Left lobe of liver (tissue), 2 donors: ENCODE measurements at regions not wholly inside any gene's neighbourhood (a gene's known extent, or its start where the extent isn't known, plus 50 kb on each side); places are given as distances from the start of the nearest gene placed in this dataset.

Source experiments
- ATAC-seq: fragments of 200-7000 bp; cut with Tn5 transposase; one replicate; pipeline ENCODE4 v1.9.1; 2020; ENCODE audit warnings: mild to moderate bottlenecking, moderate library complexity
- DNase-seq: peaks from one replicate; pipeline ENCODE4 v3.0.0-alpha.2; 2020; ENCODE audit warnings: low spot score
- donor health status: DM: no; HTN: no; CAD: no; lungs with moderate emphysema.
- donor health status: DM: no; HTN: yes; CAD: no.

DNA sequence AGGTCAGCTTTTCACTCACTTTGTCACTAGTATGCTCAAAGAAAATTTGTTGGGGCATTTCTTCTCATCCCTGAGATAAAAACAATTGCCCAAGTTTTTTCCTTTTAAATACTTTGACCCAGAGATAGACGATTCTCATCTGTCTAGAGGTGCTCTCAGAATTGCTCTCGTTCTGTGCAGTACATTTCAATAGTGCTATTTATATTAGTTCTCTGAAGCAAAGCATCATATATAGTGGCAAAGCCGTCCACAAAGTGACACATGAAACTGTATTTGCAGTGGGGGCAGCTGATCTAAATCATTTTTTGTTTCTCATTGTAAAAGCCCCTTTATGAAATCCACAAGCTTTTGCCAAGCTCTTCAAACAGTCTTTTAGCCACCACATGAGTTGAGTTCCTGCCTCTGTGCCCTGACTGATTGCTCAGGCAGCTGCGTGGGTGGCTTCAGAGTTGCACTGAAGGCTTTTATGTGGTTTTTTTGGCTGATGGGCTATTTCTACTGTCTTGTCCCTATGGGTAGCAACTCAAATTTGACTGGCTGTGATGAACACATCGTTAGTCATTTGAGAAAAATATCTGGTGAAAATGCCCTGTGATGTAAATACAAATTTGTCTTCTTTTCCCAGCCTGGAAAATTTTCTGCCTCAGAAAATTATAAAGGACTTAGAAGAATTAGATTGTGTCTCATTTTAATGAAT, 119.1 kb upstream of the OTUD4 start:
- ATAC-seq (no peak), DNase-seq (no peak)

DNA sequence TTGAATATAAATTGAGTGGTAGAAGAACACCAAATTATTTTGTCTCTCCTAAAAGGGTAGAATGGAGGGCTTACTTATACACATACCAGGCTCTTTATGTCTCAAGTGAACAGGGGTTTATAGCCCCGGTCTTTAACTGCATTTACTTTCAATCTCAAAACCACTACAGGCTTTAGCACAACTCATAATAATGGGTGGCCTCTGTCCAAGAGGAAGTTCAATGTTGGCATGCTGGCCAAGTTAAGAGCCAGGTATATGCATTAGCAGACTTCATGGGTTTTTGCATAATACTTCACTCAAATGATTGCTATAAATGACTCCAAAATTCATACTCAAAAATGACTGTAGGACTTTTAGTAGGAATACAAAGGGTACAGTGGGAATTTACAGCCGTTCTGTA, 118.5 kb upstream of the OTUD4 start:
- ATAC-seq (no peak), DNase-seq (no peak)

DNA sequence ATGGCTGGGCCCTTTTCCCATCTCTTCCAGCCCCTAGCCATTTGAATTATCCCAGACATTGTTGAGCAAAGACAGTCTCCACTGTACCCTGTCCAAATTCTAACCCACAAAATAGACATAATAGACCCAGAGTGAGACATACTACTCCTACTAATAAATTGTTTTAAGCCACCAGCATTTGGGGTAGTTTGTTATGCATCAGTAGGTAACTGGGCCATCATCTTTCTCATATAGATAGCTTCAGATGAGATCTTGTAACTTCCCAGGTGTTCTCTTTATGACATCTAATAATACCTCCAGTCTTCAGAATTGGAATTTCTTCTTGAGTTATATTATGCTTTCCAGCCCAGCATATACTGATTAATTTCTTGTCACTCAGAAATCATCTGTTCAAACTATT, 117.2 kb upstream of the OTUD4 start:
- ATAC-seq = no peak
- no peak for DNase-seq

DNA sequence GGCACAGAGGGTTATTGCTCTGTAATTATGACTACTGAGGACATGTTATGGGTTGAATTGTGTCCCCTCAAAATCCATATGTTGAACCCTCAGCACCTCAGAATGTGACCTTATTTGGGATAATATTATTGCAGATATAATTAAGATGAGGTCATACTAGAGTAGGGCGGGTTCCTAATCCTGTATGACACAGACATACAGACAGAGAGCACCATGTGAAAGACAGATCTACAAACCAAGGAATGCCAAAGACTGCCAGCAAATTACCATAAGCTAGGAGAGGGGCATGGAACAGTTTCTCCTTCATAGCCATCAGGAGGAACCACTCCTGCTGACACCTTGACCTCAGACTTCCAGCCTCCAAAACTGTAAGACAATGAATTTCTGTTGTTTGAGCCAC, 115.2 kb upstream of the OTUD4 start:
- ATAC-seq = no peak

DNA sequence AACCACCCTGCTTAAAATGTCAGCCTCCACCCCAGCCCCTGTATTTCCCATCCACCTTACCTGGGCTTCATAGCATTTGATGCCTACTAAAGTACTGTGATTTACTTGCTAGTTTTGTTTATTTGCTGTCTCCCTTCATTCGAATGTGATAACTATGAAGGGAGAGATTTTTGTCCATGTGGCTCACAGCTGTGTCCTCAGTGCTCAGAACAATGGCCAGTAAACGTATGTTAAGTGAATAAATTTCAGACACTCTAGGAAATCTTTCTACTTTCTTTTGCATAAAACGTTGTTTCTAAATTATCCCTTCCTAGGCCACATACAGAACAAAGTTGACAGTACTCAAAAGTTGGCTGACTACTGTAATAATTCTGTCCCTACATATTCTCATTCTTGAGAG, 114.7 kb upstream of the OTUD4 start:
- DNase-seq = no peak
- ATAC-seq = no peak

More for the DNA sequence above, 115.2 kb upstream of the OTUD4 start:
- no peak for DNase-seq

- no peak for ATAC-seq
- DNase-seq = no peak
Measured at GRCh38 chr4:145293658-145294057, 113.3 kb upstream of the OTUD4 start.

GRCh38 chr4:145290955-145291354, 110.6 kb upstream of the OTUD4 start:
- DNase-seq = no peak

DNA sequence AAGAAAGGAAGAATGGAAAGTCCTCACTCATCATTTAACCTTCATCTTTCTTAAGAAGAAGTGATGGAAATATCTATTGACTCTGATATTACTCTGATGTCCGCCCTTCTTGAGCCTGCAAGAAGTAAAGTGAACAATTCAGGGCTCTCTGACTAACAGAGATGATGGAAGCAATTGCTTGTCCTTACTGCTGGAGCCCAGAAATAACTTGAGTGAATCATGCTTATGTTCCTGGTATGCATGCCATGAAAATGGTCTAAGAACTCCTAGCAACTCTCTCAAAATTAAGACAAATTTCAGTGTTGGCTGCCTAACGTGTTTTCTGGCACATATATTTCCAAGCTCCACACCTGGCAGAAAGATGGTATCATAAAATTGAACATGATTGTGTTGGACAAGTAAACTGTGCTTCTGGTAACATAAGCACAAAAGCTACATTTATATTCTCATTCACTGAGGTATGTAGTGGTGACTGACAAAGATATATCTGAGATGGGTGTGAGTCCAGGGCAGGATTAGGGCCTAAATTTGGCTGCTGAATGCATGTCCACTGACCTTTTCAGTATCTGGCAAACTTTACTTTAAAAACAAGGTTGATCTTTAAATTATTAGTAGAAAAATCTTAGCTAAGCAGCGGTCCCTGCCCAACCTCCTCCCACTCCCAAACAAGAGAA, 109.2 kb upstream of the OTUD4 start:
- no peak for ATAC-seq
- DNase-seq = no peak

More at GRCh38 chr4:145290955-145291354, 110.6 kb upstream of the OTUD4 start:
- ATAC-seq = peak; percentile 91

GRCh38 chr4:145287351-145287750, 107.0 kb upstream of the OTUD4 start:
- DNase-seq (no peak), ATAC-seq (no peak)

GRCh38 chr4:145285928-145286327, 105.5 kb upstream of the OTUD4 start:
- DNase-seq (no peak), ATAC-seq (no peak)

GRCh38 chr4:145283909-145284308, 103.5 kb upstream of the OTUD4 start:
- ATAC-seq = no peak
- DNase-seq = no peak

GRCh38 chr4:145281951-145282350, 101.6 kb upstream of the OTUD4 start:
- ATAC-seq (no peak), DNase-seq (no peak)

GRCh38 chr4:145281224-145281623, 100.8 kb upstream of the OTUD4 start:
- DNase-seq (no peak), ATAC-seq (no peak)

DNA sequence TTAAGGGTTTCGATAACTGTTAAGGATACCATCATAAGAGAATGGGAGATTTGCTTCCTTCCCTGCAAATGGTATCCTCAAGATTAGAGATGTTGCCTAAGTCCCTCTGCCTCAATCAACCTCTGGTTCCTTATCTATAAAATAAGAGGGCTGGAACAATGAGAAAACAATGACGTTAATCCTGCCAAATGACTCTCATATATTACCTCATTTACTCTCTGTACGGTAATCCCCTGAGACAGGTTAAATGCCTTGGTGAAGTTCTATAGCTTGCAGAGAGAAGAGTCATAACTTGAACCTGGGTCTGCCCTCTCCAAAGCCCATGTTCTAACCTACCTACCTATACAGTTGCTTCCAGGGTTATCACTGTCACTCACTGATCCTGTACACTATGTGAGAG, 100.2 kb upstream of the OTUD4 start:
- no peak for ATAC-seq
- DNase-seq = no peak

DNA sequence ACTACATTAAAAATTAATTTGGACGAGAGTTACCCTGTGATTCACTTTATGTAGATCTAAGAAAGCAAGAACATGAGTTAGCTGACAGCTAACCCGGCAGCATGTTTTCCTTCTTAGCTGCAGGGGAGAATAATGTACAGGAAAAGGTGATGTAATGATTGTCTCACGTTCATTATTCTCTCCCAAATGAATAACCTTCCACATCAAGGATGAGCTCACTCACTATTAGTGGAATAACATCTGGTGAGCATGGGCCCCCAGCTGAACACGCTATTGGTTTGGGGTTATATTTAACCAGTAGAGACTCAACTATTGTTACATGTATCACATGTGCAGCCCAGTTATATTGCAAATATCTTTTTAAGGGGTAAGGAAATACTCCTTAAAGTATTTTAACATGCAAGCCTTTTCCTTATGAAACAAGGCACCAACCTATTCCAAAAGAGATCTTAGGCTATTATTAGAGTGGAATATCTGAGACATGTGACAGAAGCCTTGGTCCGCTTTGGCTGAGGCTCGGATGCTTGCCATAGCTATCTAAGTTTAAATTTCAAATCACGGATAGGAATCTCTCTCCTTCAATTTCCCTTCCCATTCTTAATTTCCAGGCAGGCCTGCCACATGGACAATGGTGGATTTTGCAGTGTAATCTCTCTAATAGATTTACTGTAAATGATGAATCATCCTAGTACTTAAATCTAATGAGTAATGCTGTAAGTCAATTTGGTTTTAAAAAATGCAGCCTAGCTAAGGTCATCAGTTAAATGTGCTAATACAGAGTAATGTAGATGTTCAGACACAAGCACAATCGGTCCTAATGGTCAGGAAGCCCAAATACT, 99.0 kb upstream of the OTUD4 start:
- ATAC-seq (no peak), DNase-seq (no peak)

DNA sequence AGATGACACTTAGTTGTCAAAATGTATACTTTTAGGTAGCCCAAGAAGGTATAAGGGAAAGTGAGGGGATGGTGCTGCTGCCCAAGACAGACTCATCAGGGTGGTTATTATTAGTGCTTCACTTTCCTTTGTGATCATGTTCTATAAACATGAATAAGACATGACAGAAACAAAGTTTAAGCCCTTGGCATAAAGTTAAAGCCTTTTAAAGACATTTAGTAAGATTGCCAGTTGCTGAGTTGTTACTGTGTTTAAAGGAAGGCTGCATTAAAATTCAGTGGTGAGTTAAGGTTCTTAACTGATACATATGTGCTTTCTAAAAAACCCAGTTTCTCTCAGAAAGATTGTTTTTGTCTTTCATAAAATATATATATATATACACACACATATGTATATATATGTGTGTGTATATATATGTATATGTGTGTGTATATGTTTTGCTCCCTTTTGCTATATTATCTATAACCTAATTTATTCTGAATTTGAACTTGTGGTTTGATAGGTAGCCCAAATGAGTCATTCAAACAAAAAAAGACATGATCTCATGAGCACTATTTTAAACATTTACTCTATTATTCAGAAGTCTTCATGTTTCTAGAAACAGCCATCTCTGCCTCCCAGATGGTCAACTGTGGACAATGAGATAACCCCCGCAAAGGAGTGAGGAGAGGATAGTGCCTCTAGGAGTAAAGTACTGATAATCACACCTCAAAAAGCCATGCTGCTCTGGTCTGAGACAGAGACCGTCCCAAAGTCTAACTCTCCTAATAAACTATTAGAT, 98.1 kb upstream of the OTUD4 start:
- DNase-seq = no peak
- ATAC-seq = no peak

GRCh38 chr4:145277011-145277410, 96.6 kb upstream of the OTUD4 start:
- no peak for ATAC-seq
- no peak for DNase-seq

DNA sequence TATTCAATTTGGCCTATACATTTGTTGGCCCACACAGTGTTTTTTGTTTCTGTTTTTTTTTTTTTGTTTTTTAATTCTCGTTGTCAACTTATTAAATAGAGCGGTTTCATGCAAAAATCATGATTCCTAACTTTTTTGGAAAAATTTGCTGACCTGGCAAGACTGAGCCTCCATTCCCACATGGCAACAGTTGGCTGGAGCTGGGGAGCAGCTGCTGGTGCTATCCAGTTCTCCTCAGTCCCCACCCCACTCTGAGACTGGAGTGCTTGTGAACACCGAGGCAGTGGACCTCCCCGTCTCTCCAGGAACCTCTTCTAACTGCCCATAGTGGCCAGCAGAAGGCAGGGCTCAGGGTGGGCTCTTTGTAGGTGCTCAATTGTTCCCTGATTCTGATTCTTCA, 95.7 kb upstream of the OTUD4 start:
- no peak for ATAC-seq
- DNase-seq = no peak

GRCh38 chr4:145271194-145271593, 90.8 kb upstream of the OTUD4 start:
- peak; percentile 99 for ATAC-seq
- DNase-seq = peak; percentile 82

- DNase-seq = no peak
Measured at GRCh38 chr4:145266881-145267280, 86.5 kb upstream of the OTUD4 start.

GRCh38 chr4:145260091-145260490, 79.7 kb upstream of the OTUD4 start:
- DNase-seq (no peak), ATAC-seq (no peak)

More at GRCh38 chr4:145266881-145267280, 86.5 kb upstream of the OTUD4 start:
- ATAC-seq = no peak
